RWPE2 (cell line): ENCODE measurements at regions not wholly inside any gene's neighbourhood (a gene's known extent, or its start where the extent isn't known, plus 50 kb on each side); places are given as distances from the start of the nearest gene placed in this dataset.
"Not testable (repeated sequence)": the region's sequence is repeated elsewhere in the genome, so short reads cannot be mapped to it uniquely, and the experiment has no call there.

Experiments
- ATAC-seq: fragments of 200-7000 bp; cut with Tn5 transposase; 3 replicates; pipeline ENCODE4 v1.9.1; 2021; ENCODE audit warnings: low read depth
- DNase-seq: peaks from one replicate; pipeline ENCODE4 v3.0.0-alpha.2; 2020; ENCODE audit warnings: low spot score
- H3K27ac ChIP-seq: fragments of 450-650 bp; 2 replicates; pipeline ENCODE4 v1.5.1; 2017; ENCODE audit warnings: mild to moderate bottlenecking; ENCODE audit not compliant: poor library complexity, severe bottlenecking
- H3K27me3 ChIP-seq: fragments of 250-450 bp; sonication (Bioruptor Pico); 2 replicates; pipeline ENCODE4 v1.5.1; 2021; ENCODE audit warnings: mild to moderate bottlenecking, moderate library complexity; ENCODE audit not compliant: insufficient read depth, poor library complexity, severe bottlenecking
- H3K36me3 ChIP-seq: fragments of 250-450 bp; sonication (Bioruptor Pico); 2 replicates; pipeline ENCODE4 v1.5.1; 2020; ENCODE audit warnings: low read depth, mild to moderate bottlenecking, moderate library complexity
- H3K4me1 ChIP-seq: fragments of 250-450 bp; sonication (Bioruptor Pico); 2 replicates; pipeline ENCODE4 v1.5.1; 2021; ENCODE audit warnings: mild to moderate bottlenecking, moderate library complexity; ENCODE audit not compliant: insufficient read depth, poor library complexity, severe bottlenecking
- H3K4me3 ChIP-seq: fragments of 250-450 bp; sonication (Bioruptor Pico); 2 replicates; pipeline ENCODE4 v1.5.1; 2021; ENCODE audit warnings: mild to moderate bottlenecking, moderate library complexity; ENCODE audit not compliant: severe bottlenecking
- H3K9me3 ChIP-seq: fragments of 250-450 bp; sonication (Bioruptor Pico); 2 replicates; pipeline ENCODE4 v1.5.1; 2021; ENCODE audit warnings: mild to moderate bottlenecking, moderate library complexity; ENCODE audit not compliant: severe bottlenecking
- CTCF ChIP-seq: fragments of 450-650 bp; IDR thresholded peaks from one replicate; pipeline ENCODE4 v1.5.1; 2017; ENCODE audit warnings: mild to moderate bottlenecking, moderate library complexity; ENCODE audit not compliant: poor library complexity, severe bottlenecking

DNA sequence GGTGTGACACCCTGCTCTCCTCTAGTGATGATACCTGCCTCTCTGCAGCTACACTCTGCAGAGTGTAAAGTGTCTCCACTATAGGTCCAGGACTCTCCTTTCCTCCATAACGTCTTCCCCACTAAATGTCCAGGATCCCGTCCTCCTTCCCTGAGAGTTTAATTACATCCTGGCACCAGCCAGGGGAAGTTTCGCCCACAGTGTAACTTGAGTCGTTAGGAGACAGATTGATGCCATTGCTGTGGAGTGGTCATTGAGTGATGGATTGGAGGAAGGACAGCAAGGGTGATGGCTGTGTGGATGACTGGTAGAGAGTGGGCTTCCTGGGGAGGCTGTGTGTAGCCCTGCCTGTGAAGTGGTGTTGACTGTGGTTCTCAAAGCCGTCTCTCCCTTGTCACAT, 84.0 kb upstream of the TMEM132D start:
- peaks cover 5% of the 10 kb centered on the region for H3K27me3 ChIP-seq

GRCh38 chr12:129994634-129995033, 90.8 kb upstream of the TMEM132D start:
- Histone ChIP-seq H3K9me3 (no peaks in the 10 kb centered on the region), H3K4me3 (no peak overlapping the region), H3K27me3 (no peaks in the 10 kb centered on the region), H3K27ac (no peak overlapping the region), H3K4me1 (no peaks in the 10 kb centered on the region), H3K36me3 (no peaks in the 10 kb centered on the region)
- ATAC-seq (no peak), DNase-seq (no peak)
- TF ChIP-seq CTCF = no peak

More for the DNA sequence above, 84.0 kb upstream of the TMEM132D start:
- ATAC-seq = no peak
- Histone ChIP-seq H3K4me3 (no peak overlapping the region), H3K36me3 (no peaks in the 10 kb centered on the region), H3K9me3 (no peaks in the 10 kb centered on the region), H3K4me1 (no peaks in the 10 kb centered on the region), H3K27ac (no peak overlapping the region)
- no peak for DNase-seq
- TF ChIP-seq CTCF = no peak

DNA sequence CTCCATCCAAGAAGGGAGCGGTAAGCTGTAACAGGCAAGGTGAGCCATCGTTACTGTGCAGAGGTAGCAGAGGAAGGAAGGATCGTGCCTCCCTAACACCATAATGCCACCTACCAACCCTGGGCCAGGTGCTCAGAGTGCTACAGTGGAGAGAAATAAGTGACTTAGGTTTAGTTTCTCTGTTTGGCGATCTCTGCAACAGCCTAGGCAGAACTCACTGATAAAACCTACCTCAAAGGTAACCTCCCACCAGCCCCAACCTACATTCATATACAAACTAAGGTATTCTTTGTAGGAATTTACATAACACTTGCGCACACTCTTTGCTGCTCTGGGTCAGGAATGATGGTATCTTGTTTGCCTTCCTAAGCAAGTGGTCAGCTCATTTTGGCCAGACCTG, 93.4 kb upstream of the TMEM132D start:
- H3K27ac ChIP-seq = no peak overlapping the region

GRCh38 chr12:130004310-130004877, 100.6 kb upstream of the TMEM132D start:
- H3K36me3 ChIP-seq, ATAC-seq, H3K27me3 ChIP-seq, H3K4me3 ChIP-seq, H3K9me3 ChIP-seq, H3K4me1 ChIP-seq, H3K27ac ChIP-seq, DNase-seq: not testable (repeated sequence)

More for the DNA sequence above, 93.4 kb upstream of the TMEM132D start:
- ATAC-seq (no peak), DNase-seq (no peak)
- Histone ChIP-seq H3K27me3 (no peaks in the 10 kb centered on the region), H3K36me3 (no peaks in the 10 kb centered on the region), H3K9me3 (no peaks in the 10 kb centered on the region), H3K4me1 (no peaks in the 10 kb centered on the region), H3K4me3 (no peak overlapping the region)
- TF ChIP-seq CTCF = no peak

GRCh38 chr12:130007771-130008170, 103.9 kb upstream of the TMEM132D start:
- no peaks in the 10 kb centered on the region for H3K9me3 ChIP-seq
- ATAC-seq (no peak), DNase-seq (no peak)
- no peaks in the 10 kb centered on the region for H3K4me1 ChIP-seq
- no peak overlapping the region for H3K4me3 ChIP-seq
- TF ChIP-seq CTCF = no peak
- H3K36me3 ChIP-seq = no peaks in the 10 kb centered on the region
- no peak overlapping the region for H3K27ac ChIP-seq
- peaks cover 4% of the 10 kb centered on the region for H3K27me3 ChIP-seq
